Tibial nerve (tissue), 4 donors: ENCODE measurements at regions not wholly inside any gene's neighbourhood (a gene's known extent, or its start where the extent isn't known, plus 50 kb on each side); places are given as distances from the start of the nearest gene placed in this dataset.

Experiments used
- CTCF ChIP-seq, 5 experiments: fragments of 200-600 bp in 3 of 5; fragments of 450-650 bp in 2 of 5; sonication (generic) in 3 of 5; IDR thresholded peaks; one replicate each; pipeline ENCODE4 v1.5.1; 2016 to 2019; ENCODE audit warnings: antibody characterized with exemption in 5 of 5, mild to moderate bottlenecking in 3 of 5, moderate library complexity in 2 of 5
- EP300 ChIP-seq, 2 donors: sonication (generic); formaldehyde crosslinking; IDR thresholded peaks; one replicate each; pipeline ENCODE4 v1.6.1; 2017; ENCODE audit warnings: antibody characterized with exemption in 2 of 2, mild to moderate bottlenecking in 1 of 2

GRCh38 chrX:63466690-63467089 is 115.6 kb upstream of the SPIN4 start:
- TF ChIP-seq EP300 (IDR thresholded peaks at IDR 0.05) = no peak
- TF ChIP-seq CTCF (IDR thresholded peaks at IDR 0.05) = no peak
